ENCODE measurements at regions not wholly inside any gene's neighbourhood (a gene's known extent, or its start where the extent isn't known, plus 50 kb on each side); places are given as distances from the start of the nearest gene placed in this dataset.
"Not testable (repeated sequence)": the region's sequence is repeated elsewhere in the genome, so short reads cannot be mapped to it uniquely, and the experiment has no call there.

DNA sequence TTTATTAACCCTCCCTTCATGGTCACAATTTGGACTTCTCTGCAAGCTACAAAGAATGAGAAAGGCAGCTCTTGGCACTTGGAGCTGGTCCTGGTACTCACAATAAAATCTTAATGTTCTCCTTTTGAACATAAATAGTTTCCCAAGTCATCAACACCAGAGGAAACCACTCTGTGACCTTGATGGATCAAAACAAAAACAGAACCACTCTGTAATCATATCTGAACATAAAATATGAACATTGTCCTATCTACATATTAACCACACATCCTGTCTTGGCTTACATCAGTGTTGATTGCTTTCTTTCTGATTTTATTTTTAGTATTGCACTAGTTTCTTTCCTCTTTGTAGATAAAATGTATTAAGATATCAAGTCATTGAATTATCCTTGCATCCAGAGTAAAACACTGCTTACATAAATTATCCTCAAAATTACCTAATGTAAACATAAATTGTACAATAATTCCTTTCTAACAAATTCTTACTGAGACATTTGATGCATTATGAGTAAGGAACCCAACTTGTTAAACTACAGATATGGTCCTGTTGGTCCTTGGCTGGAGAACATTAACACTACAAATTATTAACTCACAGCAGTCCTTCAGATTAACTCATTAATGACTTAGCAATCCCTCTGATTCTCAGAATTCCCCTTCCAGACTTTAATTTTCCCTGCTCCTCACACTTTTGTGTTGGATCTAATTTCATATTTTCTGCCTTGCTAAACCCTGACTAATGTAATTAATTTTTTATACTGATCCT lies 860.5 kb downstream of the DIPK2A start:
- no peaks in the 10 kb centered on the region for H3K4me1 Mint-ChIP-seq
- ATAC-seq: no peak
- H3K27me3 Mint-ChIP-seq: no peaks in the 10 kb centered on the region

DNA sequence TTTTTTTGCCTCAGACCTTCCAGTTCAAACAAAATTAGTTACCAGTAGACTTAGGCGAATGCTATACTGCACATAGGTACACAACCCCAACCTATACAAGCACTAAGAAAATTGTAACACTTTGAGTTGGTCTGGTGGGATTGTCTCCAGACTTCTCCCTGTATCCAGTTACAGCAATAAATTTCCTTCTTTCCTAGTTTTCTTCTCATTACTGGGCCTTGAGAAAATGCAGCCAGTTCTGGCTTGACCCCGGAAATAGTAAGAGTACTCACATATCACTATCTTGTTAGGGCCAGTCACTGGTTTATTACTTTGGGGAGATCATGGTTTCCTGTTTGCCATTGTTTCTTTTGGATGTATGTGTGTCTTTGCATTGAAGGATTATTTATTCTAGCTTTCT lies 868.4 kb downstream of the DIPK2A start:
- Mint-ChIP-seq H3K4me1 (no peaks in the 10 kb centered on the region), H3K27ac (no peak overlapping the region), H3K36me3 (ENCODE audit: low read depth) (no peaks in the 10 kb centered on the region), H3K27me3 (no peaks in the 10 kb centered on the region), H3K4me3 (no peak overlapping the region)
- no peaks in the 10 kb centered on the region for H3K9me3 ChIP-seq (ENCODE audit: control insufficient read depth, low read length, poor library complexity, severe bottlenecking)
- no peak for ATAC-seq
- DNase-seq: no peak

More for the DNA sequence above, 860.5 kb downstream of the DIPK2A start:
- DNase-seq: no peak
- no peaks in the 10 kb centered on the region for H3K9me3 ChIP-seq (ENCODE audit: control insufficient read depth, low read length, poor library complexity, severe bottlenecking)
- Mint-ChIP-seq H3K36me3 (ENCODE audit: low read depth) (no peaks in the 10 kb centered on the region), H3K27ac (no peak overlapping the region), H3K4me3 (no peak overlapping the region)

DNA sequence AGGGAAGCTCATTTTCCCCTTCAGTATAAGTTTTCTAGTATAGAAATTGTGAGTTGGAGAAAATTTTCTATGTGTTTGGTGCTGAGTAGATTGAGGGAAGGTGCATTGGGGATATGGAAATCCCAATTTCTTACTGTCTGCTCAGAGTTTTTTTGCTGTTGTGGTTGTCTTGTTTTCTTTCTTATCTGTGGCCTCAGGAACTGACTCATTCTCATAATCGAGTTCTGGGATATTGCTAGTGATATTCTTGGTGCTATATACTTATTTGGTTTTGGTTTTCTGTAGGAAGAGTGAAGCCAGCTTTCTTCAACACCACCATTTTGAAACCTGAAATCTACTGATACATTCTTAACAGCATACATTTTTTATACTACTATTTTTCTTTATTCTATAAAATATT lies 869.2 kb downstream of the DIPK2A start:
- ATAC-seq (no peak), DNase-seq (no peak)
- no peaks in the 10 kb centered on the region for H3K27me3 Mint-ChIP-seq
- H3K9me3 ChIP-seq (ENCODE audit: control insufficient read depth, low read length, poor library complexity, severe bottlenecking): no peaks in the 10 kb centered on the region
- no peaks in the 10 kb centered on the region for H3K36me3 Mint-ChIP-seq (ENCODE audit: low read depth)
- no peak overlapping the region for H3K4me3 Mint-ChIP-seq
- no peak overlapping the region for H3K27ac Mint-ChIP-seq
- H3K4me1 Mint-ChIP-seq: no peaks in the 10 kb centered on the region

GRCh38 chr3:144843099-144843498 lies 871.5 kb downstream of the DIPK2A start:
- Mint-ChIP-seq H3K4me1 (no peaks in the 10 kb centered on the region), H3K36me3 (ENCODE audit: low read depth) (no peaks in the 10 kb centered on the region), H3K4me3 (no peak overlapping the region), H3K27ac (no peak overlapping the region), H3K27me3 (no peaks in the 10 kb centered on the region)
- ATAC-seq (no peak), DNase-seq (no peak)
- H3K9me3 ChIP-seq (ENCODE audit: control insufficient read depth, low read length, poor library complexity, severe bottlenecking): no peaks in the 10 kb centered on the region

GRCh38 chr3:144852999-144853398 lies 881.4 kb downstream of the DIPK2A start:
- no peak for ATAC-seq
- Mint-ChIP-seq H3K36me3 (ENCODE audit: low read depth) (no peaks in the 10 kb centered on the region), H3K4me1 (no peaks in the 10 kb centered on the region), H3K4me3 (no peak overlapping the region), H3K27me3 (no peaks in the 10 kb centered on the region), H3K27ac (no peak overlapping the region)
- H3K9me3 ChIP-seq (ENCODE audit: control insufficient read depth, low read length, poor library complexity, severe bottlenecking): no peaks in the 10 kb centered on the region
- no peak for DNase-seq

DNA sequence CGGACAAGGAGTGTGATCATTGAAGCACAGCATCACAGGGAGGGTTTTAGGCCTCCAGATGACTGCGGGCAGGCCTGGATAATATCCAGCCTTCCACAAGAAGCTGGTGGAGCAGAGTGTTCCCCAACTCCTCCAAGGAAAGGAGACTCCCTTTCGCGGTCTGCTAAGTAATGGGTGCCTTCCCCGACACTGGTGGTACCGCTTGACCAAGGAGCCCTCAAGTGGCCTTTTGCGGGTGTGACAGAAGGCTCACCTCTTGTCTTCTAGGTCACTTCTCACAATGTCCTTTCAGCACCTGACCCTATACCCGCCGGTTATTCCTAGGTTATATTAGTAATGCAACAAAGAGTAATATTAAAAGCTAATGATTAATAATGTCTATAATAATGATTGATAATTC lies 882.4 kb downstream of the DIPK2A start:
- H3K27ac Mint-ChIP-seq; H3K4me1 Mint-ChIP-seq; H3K4me3 Mint-ChIP-seq; ATAC-seq; DNase-seq; H3K9me3 ChIP-seq (ENCODE audit: control insufficient read depth, low read length, poor library complexity, severe bottlenecking); H3K36me3 Mint-ChIP-seq (ENCODE audit: low read depth); H3K27me3 Mint-ChIP-seq: not testable (repeated sequence)

DNA sequence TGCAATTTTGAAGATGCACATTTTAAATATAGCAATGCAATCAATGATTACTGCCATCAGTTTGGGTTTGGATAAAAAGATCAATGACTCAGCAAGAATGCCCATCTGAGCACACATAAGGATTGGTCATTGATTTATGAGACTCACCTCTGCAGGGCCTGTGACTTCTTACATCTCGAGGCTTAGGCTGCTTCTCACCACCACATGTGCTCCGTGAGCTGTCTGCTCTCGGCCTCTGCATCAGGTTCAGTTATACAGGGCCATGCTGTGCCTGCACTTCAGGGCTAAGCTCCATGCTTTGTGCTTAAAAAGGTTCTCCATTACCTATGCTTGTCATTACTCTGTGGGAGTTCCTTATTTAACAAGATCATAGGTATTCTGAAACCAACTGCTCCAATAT lies 887.5 kb downstream of the DIPK2A start:
- no peak for ATAC-seq
- no peaks in the 10 kb centered on the region for H3K4me1 Mint-ChIP-seq
- DNase-seq: no peak
- no peak overlapping the region for H3K27ac Mint-ChIP-seq
- H3K9me3 ChIP-seq (ENCODE audit: control insufficient read depth, low read length, poor library complexity, severe bottlenecking): peaks cover 4% of the 10 kb centered on the region
- H3K27me3 Mint-ChIP-seq: no peaks in the 10 kb centered on the region
- H3K4me3 Mint-ChIP-seq: no peak overlapping the region
- H3K36me3 Mint-ChIP-seq (ENCODE audit: low read depth): no peaks in the 10 kb centered on the region

DNA sequence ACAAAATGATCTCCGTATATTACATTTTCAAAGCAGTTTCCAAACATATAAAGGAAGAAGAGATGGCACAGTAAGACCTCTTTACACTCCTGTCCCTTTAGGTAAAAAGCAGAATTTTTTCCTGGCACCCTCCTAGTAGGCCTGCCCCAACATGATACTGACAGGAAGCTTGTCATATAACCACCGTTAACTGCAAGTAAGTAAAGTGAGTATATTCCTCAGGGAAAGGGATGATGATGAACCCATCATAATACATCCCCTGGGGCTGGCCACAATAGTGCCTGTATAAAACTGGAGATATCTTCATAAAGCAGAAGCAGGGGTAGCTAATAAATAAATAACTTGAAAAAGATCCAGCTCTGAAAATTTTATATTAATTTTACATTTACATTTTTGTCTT lies 893.0 kb downstream of the DIPK2A start:
- Mint-ChIP-seq H3K4me1 (no peaks in the 10 kb centered on the region), H3K27me3 (no peaks in the 10 kb centered on the region), H3K36me3 (ENCODE audit: low read depth) (no peaks in the 10 kb centered on the region), H3K27ac (no peak overlapping the region), H3K4me3 (no peak overlapping the region)
- no peaks in the 10 kb centered on the region for H3K9me3 ChIP-seq (ENCODE audit: control insufficient read depth, low read length, poor library complexity, severe bottlenecking)
- no peak for DNase-seq
- ATAC-seq: no peak

GRCh38 chr3:144865948-144866347 lies 894.3 kb downstream of the DIPK2A start:
- Mint-ChIP-seq H3K36me3 (ENCODE audit: low read depth) (no peaks in the 10 kb centered on the region), H3K4me3 (no peak overlapping the region), H3K27me3 (no peaks in the 10 kb centered on the region), H3K27ac (no peak overlapping the region), H3K4me1 (no peaks in the 10 kb centered on the region)
- DNase-seq (no peak), ATAC-seq (no peak)
- H3K9me3 ChIP-seq (ENCODE audit: control insufficient read depth, low read length, poor library complexity, severe bottlenecking): no peaks in the 10 kb centered on the region

DNA sequence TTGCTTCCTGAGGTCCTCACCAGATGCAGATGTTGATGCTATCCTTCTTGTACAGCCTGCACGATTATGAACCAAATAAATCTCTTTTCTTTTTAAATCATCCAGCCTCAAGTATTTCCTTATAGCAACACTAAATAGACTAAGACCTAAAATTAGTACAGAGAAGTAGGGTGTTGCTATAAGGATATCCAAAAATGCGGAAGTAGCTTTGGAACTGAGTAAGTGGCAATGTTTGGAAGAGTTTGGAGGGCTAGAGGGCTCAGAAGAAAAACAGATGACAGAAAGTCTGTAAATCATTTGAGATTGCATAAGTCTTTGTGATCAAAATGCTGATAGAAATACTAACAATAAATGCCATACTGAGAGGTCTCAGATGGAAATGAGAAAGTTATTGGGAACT lies 894.9 kb downstream of the DIPK2A start:
- H3K36me3 Mint-ChIP-seq (ENCODE audit: low read depth): no peaks in the 10 kb centered on the region
- DNase-seq: no peak
- no peaks in the 10 kb centered on the region for H3K9me3 ChIP-seq (ENCODE audit: control insufficient read depth, low read length, poor library complexity, severe bottlenecking)
- H3K27ac Mint-ChIP-seq: no peak overlapping the region
- no peaks in the 10 kb centered on the region for H3K4me1 Mint-ChIP-seq
- no peak for ATAC-seq
- H3K27me3 Mint-ChIP-seq: no peaks in the 10 kb centered on the region
- H3K4me3 Mint-ChIP-seq: no peak overlapping the region

DNA sequence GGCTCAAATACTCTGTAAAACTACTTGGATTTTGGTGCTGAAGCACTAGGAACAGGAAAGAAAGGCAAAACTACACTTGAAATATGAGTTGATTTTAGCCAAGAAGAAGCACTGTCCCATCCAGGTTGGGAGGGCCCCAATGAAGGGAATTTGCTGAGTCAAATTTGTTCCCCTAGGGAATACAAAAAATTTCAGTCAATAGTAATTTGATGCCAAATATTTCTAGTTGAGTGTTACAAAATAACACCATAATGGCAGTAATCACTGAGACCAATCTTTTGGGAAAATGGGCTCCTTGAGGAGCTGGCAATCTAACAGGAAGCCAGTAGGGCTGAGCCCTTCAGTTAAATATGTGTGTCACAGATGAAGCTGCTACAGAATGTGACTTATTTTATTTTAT lies 896.9 kb downstream of the DIPK2A start:
- Mint-ChIP-seq H3K4me1 (no peaks in the 10 kb centered on the region), H3K27me3 (no peaks in the 10 kb centered on the region), H3K4me3 (no peak overlapping the region), H3K36me3 (ENCODE audit: low read depth) (no peaks in the 10 kb centered on the region), H3K27ac (no peak overlapping the region)
- no peak for DNase-seq
- H3K9me3 ChIP-seq (ENCODE audit: control insufficient read depth, low read length, poor library complexity, severe bottlenecking): no peaks in the 10 kb centered on the region
- ATAC-seq: no peak

DNA sequence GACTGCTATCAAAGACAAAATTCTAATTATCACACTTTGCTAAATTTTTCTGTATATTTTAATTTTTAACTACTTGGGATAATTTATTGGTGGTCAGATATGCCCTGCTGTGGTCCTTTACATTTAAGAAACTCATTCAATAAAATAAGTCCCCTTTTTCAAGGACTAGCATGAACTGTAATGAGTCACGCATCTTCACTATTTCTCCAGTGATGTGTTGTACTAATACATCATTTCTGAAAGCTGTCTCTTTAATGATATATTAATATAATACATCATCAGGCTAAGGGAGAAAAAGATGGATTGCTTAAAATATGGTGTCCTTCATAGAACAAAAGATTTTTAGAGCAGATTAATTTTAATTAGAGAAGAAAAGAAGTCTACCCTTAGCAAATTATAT lies 901.4 kb downstream of the DIPK2A start:
- Mint-ChIP-seq H3K4me1 (no peaks in the 10 kb centered on the region), H3K4me3 (no peak overlapping the region), H3K27ac (no peak overlapping the region), H3K36me3 (ENCODE audit: low read depth) (no peaks in the 10 kb centered on the region), H3K27me3 (no peaks in the 10 kb centered on the region)
- ATAC-seq (no peak), DNase-seq (no peak)
- no peaks in the 10 kb centered on the region for H3K9me3 ChIP-seq (ENCODE audit: control insufficient read depth, low read length, poor library complexity, severe bottlenecking)

- no peaks in the 10 kb centered on the region for H3K9me3 ChIP-seq (ENCODE audit: control insufficient read depth, low read length, poor library complexity, severe bottlenecking)
- ATAC-seq (no peak), DNase-seq (no peak)
- no peaks in the 10 kb centered on the region for H3K36me3 Mint-ChIP-seq (ENCODE audit: low read depth)
- H3K27ac Mint-ChIP-seq: no peak overlapping the region
- H3K4me1 Mint-ChIP-seq: no peaks in the 10 kb centered on the region
- no peak overlapping the region for H3K4me3 Mint-ChIP-seq
- H3K27me3 Mint-ChIP-seq: no peaks in the 10 kb centered on the region
Observed at GRCh38 chr3:144875211-144875610, 903.6 kb downstream of the DIPK2A start.

DNA sequence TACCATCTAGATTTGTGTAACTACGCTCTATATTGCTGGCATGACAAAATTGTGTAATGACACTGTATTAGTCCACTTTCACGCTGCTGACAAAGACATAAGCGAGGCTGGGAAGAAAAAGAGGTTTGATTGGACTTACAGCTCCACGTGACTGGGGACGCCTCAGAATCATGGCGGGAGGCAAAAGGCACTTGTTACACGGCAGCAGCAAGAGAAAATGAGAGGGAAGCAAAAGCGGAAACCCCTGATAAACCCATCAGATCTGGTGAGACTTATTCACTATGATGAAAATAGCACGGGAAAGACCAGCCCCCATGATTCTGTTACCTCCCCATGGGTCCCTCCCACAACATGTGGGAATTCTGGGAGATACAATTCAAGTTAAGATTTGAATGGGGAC lies 905.7 kb downstream of the DIPK2A start:
- Mint-ChIP-seq H3K4me1 (no peaks in the 10 kb centered on the region), H3K36me3 (ENCODE audit: low read depth) (no peaks in the 10 kb centered on the region), H3K4me3 (no peak overlapping the region), H3K27ac (no peak overlapping the region), H3K27me3 (no peaks in the 10 kb centered on the region)
- no peak for ATAC-seq
- DNase-seq: no peak
- no peaks in the 10 kb centered on the region for H3K9me3 ChIP-seq (ENCODE audit: control insufficient read depth, low read length, poor library complexity, severe bottlenecking)

Data from T-helper 17 cell (primary cell).